Activated CD4-positive, alpha-beta memory T cell treated with anti-CD3 and anti-CD28 coated beads, Interleukin-2, amount 10 ng/mL, durations not matched to agents 7 days and 5 days (primary cell): ENCODE measurements at regions not wholly inside any gene's neighbourhood (a gene's known extent, or its start where the extent isn't known, plus 50 kb on each side); places are given as distances from the start of the nearest gene placed in this dataset.

Experiments
- CTCF ChIA-PET: fragments of 350-600 bp; sonication (Branson Sonifier 250); formaldehyde crosslinking; loops from one replicate; lab custom pipeline; 2021; ENCODE audit warnings: antibody characterized with exemption, inconsistent platforms; lab: Charles Lee
- POLR2A ChIA-PET: fragments of 350-600 bp; sonication (Branson Sonifier 250); formaldehyde crosslinking; loops from one replicate; lab custom pipeline; 2021; ENCODE audit warnings: antibody characterized with exemption; lab: Charles Lee
- DNase-seq: peaks from one replicate; pipeline ENCODE4 v3.0.0-alpha.2; 2020
- H3K27ac Mint-ChIP-seq: one replicate; pipeline ENCODE4 v1.8.0; 2021; ENCODE audit warnings: mild to moderate bottlenecking, mixed read lengths
- H3K27me3 Mint-ChIP-seq: one replicate; pipeline ENCODE4 v1.8.0; 2021; ENCODE audit warnings: mixed read lengths
- H3K36me3 Mint-ChIP-seq: one replicate; pipeline ENCODE4 v1.8.0; 2021; ENCODE audit warnings: low read depth, mixed read lengths
- H3K4me1 Mint-ChIP-seq: one replicate; pipeline ENCODE4 v1.8.0; 2021; ENCODE audit warnings: mixed read lengths
- H3K4me3 Mint-ChIP-seq: one replicate; pipeline ENCODE4 v1.8.0; 2021; ENCODE audit warnings: mild to moderate bottlenecking, mixed read lengths
- H3K9me3 Mint-ChIP-seq: one replicate; pipeline ENCODE4 v1.8.0; 2021; ENCODE audit warnings: mixed read lengths

GRCh38 chr1:208524376-208524775 lies 280.2 kb upstream of the PLXNA2 start:
- Mint-ChIP-seq H3K4me1 (no peaks in the 10 kb centered on the region), H3K27me3 (peaks cover 4% of the 10 kb centered on the region), H3K9me3 (no peaks in the 10 kb centered on the region), H3K36me3 (no peaks in the 10 kb centered on the region), H3K4me3 (no peak overlapping the region), H3K27ac (no peak overlapping the region)
- ChIA-PET POLR2A (no interaction called here), CTCF (no interaction called here)
- DNase-seq: no peak

GRCh38 chr1:208524925-208525324 lies 280.7 kb upstream of the PLXNA2 start:
- no peak overlapping the region for H3K4me3 Mint-ChIP-seq
- CTCF ChIA-PET: no interaction called here

GRCh38 chr1:208525417-208525816 lies 281.2 kb upstream of the PLXNA2 start:
- ChIA-PET CTCF (no interaction called here), POLR2A (no interaction called here)
- H3K4me1 Mint-ChIP-seq: no peaks in the 10 kb centered on the region
- H3K27me3 Mint-ChIP-seq: peaks cover 4% of the 10 kb centered on the region
- no peaks in the 10 kb centered on the region for H3K36me3 Mint-ChIP-seq
- H3K4me3 Mint-ChIP-seq: no peak overlapping the region
- no peak overlapping the region for H3K27ac Mint-ChIP-seq
- no peaks in the 10 kb centered on the region for H3K9me3 Mint-ChIP-seq
- DNase-seq: no peak

More at GRCh38 chr1:208524925-208525324, 280.7 kb upstream of the PLXNA2 start:
- Mint-ChIP-seq H3K27me3 (peaks cover 4% of the 10 kb centered on the region), H3K9me3 (no peaks in the 10 kb centered on the region), H3K36me3 (no peaks in the 10 kb centered on the region), H3K4me1 (no peaks in the 10 kb centered on the region), H3K27ac (no peak overlapping the region)
- DNase-seq: no peak
- POLR2A ChIA-PET: no interaction called here

- Mint-ChIP-seq H3K9me3 (no peaks in the 10 kb centered on the region), H3K36me3 (no peaks in the 10 kb centered on the region), H3K4me1 (no peaks in the 10 kb centered on the region), H3K27me3 (peaks cover 2% of the 10 kb centered on the region), H3K4me3 (no peak overlapping the region), H3K27ac (no peak overlapping the region)
- no peak for DNase-seq
- ChIA-PET POLR2A (no interaction called here), CTCF (no interaction called here)
These were observed 282.5 kb upstream of the PLXNA2 start for GRCh38 chr1:208526613-208527125.

- Mint-ChIP-seq H3K4me3 (no peak overlapping the region), H3K36me3 (no peaks in the 10 kb centered on the region), H3K4me1 (no peaks in the 10 kb centered on the region), H3K27me3 (peaks cover 2% of the 10 kb centered on the region), H3K9me3 (no peaks in the 10 kb centered on the region), H3K27ac (no peak overlapping the region)
- ChIA-PET CTCF (no interaction called here), POLR2A (no interaction called here)
- DNase-seq: no peak
These were observed 283.0 kb upstream of the PLXNA2 start for GRCh38 chr1:208527156-208527555.

- ChIA-PET CTCF (no interaction called here), POLR2A (no interaction called here)
- H3K36me3 Mint-ChIP-seq: no peaks in the 10 kb centered on the region
- DNase-seq: no peak
- H3K9me3 Mint-ChIP-seq: no peaks in the 10 kb centered on the region
- H3K4me3 Mint-ChIP-seq: no peak overlapping the region
- H3K27me3 Mint-ChIP-seq: no peaks in the 10 kb centered on the region
- H3K4me1 Mint-ChIP-seq: no peaks in the 10 kb centered on the region
- H3K27ac Mint-ChIP-seq: no peak overlapping the region
These were observed 284.5 kb upstream of the PLXNA2 start for GRCh38 chr1:208528578-208529240.

GRCh38 chr1:208531003-208531750 lies 287.0 kb upstream of the PLXNA2 start:
- no peaks in the 10 kb centered on the region for H3K36me3 Mint-ChIP-seq
- CTCF ChIA-PET: no interaction called here
- DNase-seq: no peak
- no peak overlapping the region for H3K27ac Mint-ChIP-seq
- H3K27me3 Mint-ChIP-seq: no peaks in the 10 kb centered on the region
- H3K4me3 Mint-ChIP-seq: no peak overlapping the region
- POLR2A ChIA-PET: no interaction called here
- no peaks in the 10 kb centered on the region for H3K9me3 Mint-ChIP-seq
- H3K4me1 Mint-ChIP-seq: no peaks in the 10 kb centered on the region

- Mint-ChIP-seq H3K4me3 (no peak overlapping the region), H3K4me1 (no peaks in the 10 kb centered on the region), H3K36me3 (no peaks in the 10 kb centered on the region), H3K9me3 (no peaks in the 10 kb centered on the region), H3K27ac (no peak overlapping the region), H3K27me3 (no peaks in the 10 kb centered on the region)
- CTCF ChIA-PET: no interaction called here
- POLR2A ChIA-PET: no interaction called here
- no peak for DNase-seq
These were observed 289.8 kb upstream of the PLXNA2 start for GRCh38 chr1:208533746-208534598.

GRCh38 chr1:208534599-208534897 lies 290.4 kb upstream of the PLXNA2 start:
- H3K9me3 Mint-ChIP-seq: no peaks in the 10 kb centered on the region
- no peak for DNase-seq
- POLR2A ChIA-PET: no interaction called here
- H3K27ac Mint-ChIP-seq: no peak overlapping the region
- H3K36me3 Mint-ChIP-seq: no peaks in the 10 kb centered on the region
- no peaks in the 10 kb centered on the region for H3K4me1 Mint-ChIP-seq
- no peaks in the 10 kb centered on the region for H3K27me3 Mint-ChIP-seq
- no peak overlapping the region for H3K4me3 Mint-ChIP-seq
- CTCF ChIA-PET: no interaction called here

GRCh38 chr1:208534979-208535378 lies 290.8 kb upstream of the PLXNA2 start:
- DNase-seq: no peak
- ChIA-PET POLR2A (no interaction called here), CTCF (no interaction called here)
- no peaks in the 10 kb centered on the region for H3K9me3 Mint-ChIP-seq
- no peak overlapping the region for H3K27ac Mint-ChIP-seq
- H3K27me3 Mint-ChIP-seq: no peaks in the 10 kb centered on the region
- no peak overlapping the region for H3K4me3 Mint-ChIP-seq
- no peaks in the 10 kb centered on the region for H3K4me1 Mint-ChIP-seq
- H3K36me3 Mint-ChIP-seq: no peaks in the 10 kb centered on the region

GRCh38 chr1:208535511-208535910 lies 291.3 kb upstream of the PLXNA2 start:
- H3K9me3 Mint-ChIP-seq: no peaks in the 10 kb centered on the region
- no peaks in the 10 kb centered on the region for H3K4me1 Mint-ChIP-seq
- ChIA-PET POLR2A (no interaction called here), CTCF (no interaction called here)
- H3K4me3 Mint-ChIP-seq: no peak overlapping the region
- no peaks in the 10 kb centered on the region for H3K36me3 Mint-ChIP-seq
- no peak overlapping the region for H3K27ac Mint-ChIP-seq
- DNase-seq: no peak
- no peaks in the 10 kb centered on the region for H3K27me3 Mint-ChIP-seq

- ChIA-PET POLR2A (no interaction called here), CTCF (no interaction called here)
- no peaks in the 10 kb centered on the region for H3K27me3 Mint-ChIP-seq
- no peak for DNase-seq
- H3K27ac Mint-ChIP-seq: no peak overlapping the region
- no peaks in the 10 kb centered on the region for H3K36me3 Mint-ChIP-seq
- no peaks in the 10 kb centered on the region for H3K9me3 Mint-ChIP-seq
- H3K4me1 Mint-ChIP-seq: no peaks in the 10 kb centered on the region
- no peak overlapping the region for H3K4me3 Mint-ChIP-seq
These were observed 292.0 kb upstream of the PLXNA2 start for GRCh38 chr1:208536212-208536611.

GRCh38 chr1:208537198-208537597 lies 293.0 kb upstream of the PLXNA2 start:
- Mint-ChIP-seq H3K9me3 (no peaks in the 10 kb centered on the region), H3K4me3 (no peak overlapping the region), H3K4me1 (no peaks in the 10 kb centered on the region), H3K27ac (no peak overlapping the region), H3K27me3 (no peaks in the 10 kb centered on the region), H3K36me3 (no peaks in the 10 kb centered on the region)
- DNase-seq: no peak
- ChIA-PET POLR2A (no interaction called here), CTCF (no interaction called here)
